Astrocyte (in vitro differentiated cells and primary cell): ENCODE measurements at regions not wholly inside any gene's neighbourhood (a gene's known extent, or its start where the extent isn't known, plus 50 kb on each side); places are given as distances from the start of the nearest gene placed in this dataset.

ENCODE experiments used
- CTCF ChIP-seq: IDR thresholded peaks from 2 replicates; pipeline ENCODE4 v1.5.1; 2011; ENCODE audit warnings: low read depth, mild to moderate bottlenecking, inconsistent platforms, low read length, moderate library complexity; ENCODE audit not compliant: insufficient read depth
- EZH2 ChIP-seq: IDR thresholded peaks from 2 replicates; pipeline ENCODE4 v1.6.1; 2012; ENCODE audit warnings: mild to moderate bottlenecking, low read length, inconsistent platforms; ENCODE audit not compliant: insufficient read depth

- TF ChIP-seq EZH2 = no peak
- no peak for TF ChIP-seq CTCF
These were observed 410.9 kb upstream of the SOX9 start for GRCh38 chr17:71709946-71710345.
